Gastrocnemius medialis (tissue), 4 donors: ENCODE measurements at regions not wholly inside any gene's neighbourhood (a gene's known extent, or its start where the extent isn't known, plus 50 kb on each side); places are given as distances from the start of the nearest gene placed in this dataset.

Experiments used
- POLR2A ChIP-seq, 2 donors: fragments of 450-650 bp; IDR thresholded peaks; one replicate each; pipeline ENCODE4 v1.6.1; 2017; ENCODE audit warnings: antibody characterized with exemption in 2 of 2, mild to moderate bottlenecking in 2 of 2, moderate library complexity in 2 of 2
- TF ChIP-seq, protein P1 (sequence below), 5 experiments: fragments of 450-650 bp in 3 of 5; fragments of 200-600 bp in 2 of 5; sonication (generic) in 2 of 5; IDR thresholded peaks in 4 of 5; conservative IDR thresholded peaks in 1 of 5; 1 replicate in 4 of 5; 2 replicates in 1 of 5; pipeline ENCODE4 v1.5.1; 2016 to 2019; ENCODE audit warnings: antibody characterized with exemption in 5 of 5, mild to moderate bottlenecking in 3 of 5, moderate library complexity in 3 of 5

DNA sequence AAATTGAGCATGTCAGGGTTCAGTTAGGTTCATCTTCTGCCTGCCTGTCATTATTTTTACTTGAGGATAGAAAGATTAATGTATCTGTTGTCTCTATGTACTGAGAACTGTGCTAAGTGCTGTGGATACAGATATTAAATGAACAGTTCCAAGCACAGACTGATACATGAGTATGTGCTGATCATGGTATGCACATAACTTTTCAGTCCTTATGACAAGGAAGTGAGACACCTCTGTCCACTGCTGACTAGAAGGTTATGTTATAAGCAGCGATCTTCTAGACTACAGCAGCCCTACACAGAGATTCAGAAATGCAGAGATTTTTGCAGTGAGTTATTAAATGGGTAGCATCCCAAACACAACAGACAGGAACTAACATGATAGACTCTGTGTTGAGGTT, 335.6 kb upstream of the MTNR1B start:
- TF ChIP-seq POLR2A (IDR thresholded peaks at IDR 0.05), result no peak
- TF ChIP-seq, protein P1, sequence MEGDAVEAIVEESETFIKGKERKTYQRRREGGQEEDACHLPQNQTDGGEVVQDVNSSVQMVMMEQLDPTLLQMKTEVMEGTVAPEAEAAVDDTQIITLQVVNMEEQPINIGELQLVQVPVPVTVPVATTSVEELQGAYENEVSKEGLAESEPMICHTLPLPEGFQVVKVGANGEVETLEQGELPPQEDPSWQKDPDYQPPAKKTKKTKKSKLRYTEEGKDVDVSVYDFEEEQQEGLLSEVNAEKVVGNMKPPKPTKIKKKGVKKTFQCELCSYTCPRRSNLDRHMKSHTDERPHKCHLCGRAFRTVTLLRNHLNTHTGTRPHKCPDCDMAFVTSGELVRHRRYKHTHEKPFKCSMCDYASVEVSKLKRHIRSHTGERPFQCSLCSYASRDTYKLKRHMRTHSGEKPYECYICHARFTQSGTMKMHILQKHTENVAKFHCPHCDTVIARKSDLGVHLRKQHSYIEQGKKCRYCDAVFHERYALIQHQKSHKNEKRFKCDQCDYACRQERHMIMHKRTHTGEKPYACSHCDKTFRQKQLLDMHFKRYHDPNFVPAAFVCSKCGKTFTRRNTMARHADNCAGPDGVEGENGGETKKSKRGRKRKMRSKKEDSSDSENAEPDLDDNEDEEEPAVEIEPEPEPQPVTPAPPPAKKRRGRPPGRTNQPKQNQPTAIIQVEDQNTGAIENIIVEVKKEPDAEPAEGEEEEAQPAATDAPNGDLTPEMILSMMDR (IDR thresholded peaks at IDR 0.05 in 4 of 5, conservative IDR thresholded peaks at IDR 0.05 in 1 of 5), result no peak
